GM18858 (cell line): ENCODE measurements at regions not wholly inside any gene's neighbourhood (a gene's known extent, or its start where the extent isn't known, plus 50 kb on each side); places are given as distances from the start of the nearest gene placed in this dataset.

ENCODE experiments used
- ATAC-seq: cut with Tn5 transposase; IDR thresholded peaks from one replicate; pipeline ENCODE4 v1.9.1; 2021; ENCODE audit not compliant: unreplicated experiment

GRCh38 chr1:234690872-234691271, 80.9 kb upstream of the IRF2BP2 start:
- no peak for ATAC-seq

DNA sequence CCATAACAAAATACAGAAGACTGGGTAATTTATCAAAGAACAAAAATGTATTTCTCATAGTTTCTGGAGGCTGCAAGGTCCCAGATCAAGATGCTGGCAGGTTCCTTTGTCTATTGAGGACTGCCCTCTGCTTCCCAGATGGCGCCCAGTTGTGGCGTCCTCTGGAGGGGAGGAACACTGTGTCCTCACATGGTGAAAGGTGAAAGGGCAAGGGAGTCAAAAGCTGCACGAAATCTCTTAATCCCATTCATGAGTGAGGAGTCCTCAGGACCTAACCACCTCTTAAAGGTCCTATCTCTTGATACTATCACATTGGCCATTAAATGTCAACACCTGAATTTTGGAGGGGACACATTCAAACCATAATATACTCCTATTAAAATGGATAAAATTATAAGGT, 79.3 kb upstream of the IRF2BP2 start:
- no peak for ATAC-seq

DNA sequence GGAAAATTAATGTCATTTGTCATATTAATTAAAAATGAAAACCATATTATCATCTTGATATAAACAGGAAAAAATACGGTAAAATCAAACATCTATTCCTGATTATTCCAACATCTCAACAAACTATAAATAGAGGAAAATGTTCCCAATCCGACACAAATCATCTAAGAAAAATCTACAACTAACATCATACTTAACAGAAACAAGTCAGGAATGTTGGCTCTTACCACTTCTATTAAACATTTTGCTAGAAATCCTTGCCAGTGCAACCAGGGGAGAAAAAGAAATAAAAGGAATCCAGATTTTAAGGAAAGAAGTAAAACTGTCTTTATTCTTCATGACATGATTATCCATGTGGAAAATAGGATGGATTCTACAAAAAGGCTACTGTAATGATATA, 77.0 kb upstream of the IRF2BP2 start:
- no peak for ATAC-seq

- no peak for ATAC-seq
Measured at GRCh38 chr1:234686035-234686434, 76.1 kb upstream of the IRF2BP2 start.

DNA sequence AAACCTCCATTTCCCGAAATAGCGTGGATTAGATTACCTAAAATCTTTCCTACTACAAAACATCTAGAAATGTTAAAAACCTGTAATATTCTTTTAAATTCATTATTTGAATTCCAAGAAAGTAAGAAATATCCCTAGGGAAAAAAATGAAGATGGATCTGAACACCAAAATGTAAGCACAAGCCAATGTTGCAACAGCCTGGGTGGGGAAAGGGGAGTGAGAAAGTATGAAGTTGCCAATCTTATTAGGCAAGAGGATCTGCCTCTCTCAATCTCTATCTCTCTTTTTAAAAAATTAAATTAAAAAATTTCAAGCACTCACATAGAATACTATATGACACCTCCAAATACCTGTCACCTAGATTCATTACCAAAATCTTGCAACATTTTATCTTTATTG, 74.9 kb upstream of the IRF2BP2 start:
- ATAC-seq: no peak

GRCh38 chr1:234683861-234684632, 74.1 kb upstream of the IRF2BP2 start:
- ATAC-seq: no peak

DNA sequence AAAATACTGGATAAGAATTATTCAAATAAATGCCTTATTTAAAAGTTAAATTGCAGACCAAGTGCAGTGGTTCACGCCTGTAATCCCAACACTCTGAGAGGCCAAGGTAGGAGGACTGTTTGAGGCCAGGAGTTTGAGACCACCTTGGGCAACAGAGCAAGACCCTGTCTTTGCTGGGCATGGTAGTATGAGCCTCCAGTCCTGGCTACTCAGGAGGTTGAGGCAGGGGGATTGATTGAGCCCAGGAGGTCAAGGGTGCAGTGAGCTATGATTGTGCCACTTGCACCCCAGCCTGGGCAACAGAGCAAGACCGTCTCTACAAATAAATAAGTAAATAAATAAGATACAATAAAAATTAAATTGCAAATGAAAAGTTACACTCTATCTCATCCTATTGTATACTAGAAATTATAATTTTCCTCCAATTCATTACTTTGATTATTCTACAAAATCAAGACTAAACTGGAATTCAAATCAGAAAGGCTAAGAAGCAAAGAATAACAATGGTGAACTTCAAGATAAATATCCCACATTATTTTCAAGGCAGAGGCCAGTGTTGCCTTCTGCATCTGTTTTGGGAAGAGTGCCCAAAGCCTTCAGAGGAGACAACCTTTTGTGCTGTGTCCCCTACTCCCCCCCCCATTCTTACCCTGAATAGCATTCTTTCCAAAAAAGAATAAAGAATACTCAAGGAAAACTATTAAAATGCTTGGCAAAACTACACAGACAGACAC, 73.3 kb upstream of the IRF2BP2 start:
- no peak for ATAC-seq

DNA sequence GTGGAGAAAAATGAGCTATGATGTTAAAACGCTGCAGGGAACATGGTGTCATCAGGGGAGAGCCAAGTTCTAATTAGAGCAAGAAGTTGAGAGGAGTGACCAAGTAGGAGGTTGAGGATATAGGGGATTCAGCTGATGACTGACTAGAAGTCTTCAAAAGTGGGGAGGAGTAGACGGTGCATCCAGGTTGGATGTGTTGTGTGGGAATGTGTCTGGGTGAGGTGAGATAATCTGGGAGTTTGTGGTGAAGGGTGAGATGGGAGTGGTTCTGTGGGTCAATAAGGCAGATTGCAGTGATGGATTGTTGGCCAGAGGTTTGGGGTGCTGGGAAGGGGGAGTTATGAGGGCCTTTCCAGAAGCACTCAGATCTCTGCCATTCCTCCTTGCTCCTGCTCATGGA, 72.0 kb upstream of the IRF2BP2 start:
- ATAC-seq: no peak

- no peak for ATAC-seq
Measured at GRCh38 chr1:234681065-234681464, 71.1 kb upstream of the IRF2BP2 start.

- ATAC-seq: no peak
Measured at GRCh38 chr1:234680331-234680904, 70.4 kb upstream of the IRF2BP2 start.

DNA sequence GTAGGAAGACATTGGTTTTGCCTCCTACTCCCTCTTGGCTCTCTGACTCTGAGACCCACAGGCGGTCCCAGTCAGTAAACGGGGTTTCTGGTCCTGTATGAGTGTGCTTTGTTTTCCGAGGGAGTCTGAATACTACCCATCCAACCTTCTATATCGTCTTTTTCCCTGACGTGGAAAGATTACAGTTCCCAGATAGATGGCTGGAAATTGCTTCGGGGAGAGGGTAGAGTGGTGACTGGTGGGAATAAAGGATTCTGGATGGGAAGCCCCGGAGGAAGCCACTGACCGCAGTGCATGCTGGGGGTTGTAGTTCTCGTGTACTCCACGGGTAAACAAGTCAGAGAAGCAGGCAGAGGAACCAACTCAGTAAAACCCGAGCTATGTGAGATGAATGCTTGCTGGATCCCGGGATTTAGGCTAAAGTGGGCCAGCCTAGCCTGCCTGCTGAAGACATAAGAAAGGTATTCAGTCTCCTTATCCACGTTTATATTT, 66.2 kb upstream of the IRF2BP2 start:
- peak; percentile 54 for ATAC-seq

DNA sequence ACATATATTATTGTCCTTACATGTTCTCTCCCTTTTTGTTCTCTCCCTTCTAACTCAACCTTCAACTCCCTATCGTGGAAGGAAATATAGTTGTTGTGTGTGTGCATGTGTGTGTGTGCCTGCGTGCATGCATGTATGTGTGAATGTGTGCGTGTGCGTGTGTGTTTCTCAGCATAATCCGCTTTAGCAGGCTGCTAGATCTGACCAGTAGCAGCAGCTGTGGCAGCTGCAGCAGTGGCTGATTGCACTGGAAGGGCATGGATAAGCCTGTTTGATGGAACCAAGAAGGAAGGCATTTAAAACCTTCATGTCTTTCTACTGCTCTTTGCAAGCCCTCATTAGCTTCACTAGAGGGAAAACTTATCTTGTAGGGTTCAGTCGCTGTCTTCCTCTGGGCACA, 65.6 kb upstream of the IRF2BP2 start:
- ATAC-seq: no peak

- no peak for ATAC-seq
Measured at GRCh38 chr1:234675006-234675405, 65.0 kb upstream of the IRF2BP2 start.

- ATAC-seq: no peak
Measured at GRCh38 chr1:234674218-234674815, 64.3 kb upstream of the IRF2BP2 start.

GRCh38 chr1:234672349-234673135, 62.6 kb upstream of the IRF2BP2 start:
- ATAC-seq: no peak

- ATAC-seq: no peak
Measured at GRCh38 chr1:234670967-234671626, 61.1 kb upstream of the IRF2BP2 start.

DNA sequence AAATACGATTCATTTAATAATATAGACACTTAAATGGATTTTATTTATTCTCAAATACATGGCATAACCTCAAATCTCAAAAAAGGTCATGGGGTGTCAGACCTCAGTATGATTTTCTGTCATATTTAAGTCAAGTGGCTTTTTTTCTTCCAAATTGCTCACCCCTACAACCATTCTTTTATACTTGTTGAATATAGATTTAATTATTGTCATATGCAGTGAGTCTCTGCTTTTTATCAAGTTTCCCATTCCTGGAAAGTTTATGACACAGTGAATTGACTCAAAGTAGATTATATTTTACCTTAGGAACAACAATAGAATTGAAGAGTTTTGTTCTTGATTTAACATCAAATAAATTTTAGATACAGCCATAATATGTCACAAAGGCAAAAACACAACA, 59.5 kb upstream of the IRF2BP2 start:
- no peak for ATAC-seq

GRCh38 chr1:234668577-234668955, 58.6 kb upstream of the IRF2BP2 start:
- no peak for ATAC-seq

- ATAC-seq: no peak
Measured at GRCh38 chr1:234667600-234668576, 57.9 kb upstream of the IRF2BP2 start.
